Activated B cell treated with CpG ODN at 0.5 μM for 24 hours (primary cell): ENCODE measurements at regions not wholly inside any gene's neighbourhood (a gene's known extent, or its start where the extent isn't known, plus 50 kb on each side); places are given as distances from the start of the nearest gene placed in this dataset.

Source experiments
- ATAC-seq: fragments of 200-7000 bp; cut with Tn5 transposase; one replicate; pipeline ENCODE4 v1.10.0; 2021; ENCODE audit warnings: low read depth, mild to moderate bottlenecking, moderate library complexity
- CTCF ChIA-PET: fragments of 350-600 bp; sonication (Branson Sonifier 250); formaldehyde crosslinking; loops from one replicate; lab custom pipeline; 2021; ENCODE audit warnings: antibody characterized with exemption; lab: Charles Lee
- POLR2A ChIA-PET: fragments of 350-600 bp; sonication (Branson Sonifier 250); formaldehyde crosslinking; loops from one replicate; lab custom pipeline; 2021; ENCODE audit warnings: antibody characterized with exemption; lab: Charles Lee
- DNase-seq: peaks from one replicate; pipeline ENCODE4 v3.0.0; 2022
- H3K27ac Mint-ChIP-seq: one replicate; pipeline ENCODE4 v1.8.0; 2020; ENCODE audit warnings: mixed read lengths
- H3K27me3 Mint-ChIP-seq: one replicate; pipeline ENCODE4 v1.8.0; 2021; ENCODE audit warnings: mixed read lengths
- H3K36me3 Mint-ChIP-seq: one replicate; pipeline ENCODE4 v1.8.0; 2021; ENCODE audit warnings: low read depth, mixed read lengths
- H3K4me1 Mint-ChIP-seq: one replicate; pipeline ENCODE4 v1.8.0; 2021; ENCODE audit warnings: mixed read lengths
- H3K4me3 Mint-ChIP-seq: one replicate; pipeline ENCODE4 v1.8.0; 2020; ENCODE audit warnings: mild to moderate bottlenecking, mixed read lengths
- H3K9me3 Mint-ChIP-seq: one replicate; pipeline ENCODE4 v1.8.0; 2020; ENCODE audit warnings: mixed read lengths
- CTCF ChIP-seq: fragments of 200-600 bp; IDR thresholded peaks from one replicate; pipeline ENCODE4 v1.8.0; 2022; ENCODE audit warnings: antibody characterized with exemption, mild to moderate bottlenecking
- intact Hi-C: fragments of 100-400 bp; cut with micrococcal nuclease; formaldehyde crosslinking; loops from one replicate; pipeline ENCODE4 v1.15.1; 2024

GRCh38 chr13:44015811-44016210 is 136.1 kb downstream of the LACC1 start:
- Mint-ChIP-seq H3K27ac (no peak overlapping the region), H3K9me3 (no peaks in the 10 kb centered on the region), H3K36me3 (no peaks in the 10 kb centered on the region), H3K4me3 (no peak overlapping the region), H3K27me3 (no peaks in the 10 kb centered on the region), H3K4me1 (peaks cover 9% of the 10 kb centered on the region)
- ATAC-seq (no peak), DNase-seq (no peak)
- intact Hi-C loops: no loop called here
- ChIA-PET CTCF (no interaction called here), POLR2A (no interaction called here)
- no peak for TF ChIP-seq CTCF

GRCh38 chr13:44017756-44018309 is 138.1 kb downstream of the LACC1 start:
- CTCF ChIA-PET: no interaction called here
- peaks cover 5% of the 10 kb centered on the region for H3K27me3 Mint-ChIP-seq
- H3K4me1 Mint-ChIP-seq: peaks cover 9% of the 10 kb centered on the region
- H3K9me3 Mint-ChIP-seq: no peaks in the 10 kb centered on the region
- H3K27ac Mint-ChIP-seq: no peak overlapping the region
- DNase-seq: no peak
- no peak overlapping the region for H3K4me3 Mint-ChIP-seq
- intact Hi-C loops: no loop called here
- no peak for ATAC-seq
- no peaks in the 10 kb centered on the region for H3K36me3 Mint-ChIP-seq
- POLR2A ChIA-PET: no interaction called here
- no peak for TF ChIP-seq CTCF

- TF ChIP-seq CTCF: no peak
- intact Hi-C loops: no loop called here
- Mint-ChIP-seq H3K36me3 (no peaks in the 10 kb centered on the region), H3K9me3 (no peaks in the 10 kb centered on the region), H3K27me3 (peaks cover 5% of the 10 kb centered on the region), H3K27ac (no peak overlapping the region), H3K4me1 (peaks cover 9% of the 10 kb centered on the region), H3K4me3 (no peak overlapping the region)
- ATAC-seq (no peak), DNase-seq (no peak)
- ChIA-PET POLR2A (no interaction called here), CTCF (no interaction called here)
Measured at GRCh38 chr13:44019651-44020050, 139.9 kb downstream of the LACC1 start.

DNA sequence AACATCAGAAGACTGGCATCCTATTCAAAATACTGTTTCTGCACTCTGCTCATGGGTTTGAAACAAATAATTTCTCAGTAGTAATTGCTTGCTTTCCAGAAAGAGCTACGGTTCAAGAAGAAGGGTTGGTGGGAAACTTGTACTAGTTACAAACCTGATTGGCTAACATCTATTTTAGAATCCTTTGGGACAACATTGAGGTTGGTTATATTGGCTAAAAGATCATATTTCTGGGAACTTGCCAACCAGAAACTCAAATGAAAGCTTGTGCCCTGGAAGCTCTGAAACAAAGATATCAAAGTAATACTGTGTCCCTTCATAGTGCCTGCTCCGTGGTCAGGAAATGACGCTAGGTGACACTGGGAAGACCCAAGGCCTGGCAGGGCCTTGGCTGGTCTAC is 141.7 kb downstream of the LACC1 start:
- Mint-ChIP-seq H3K36me3 (no peaks in the 10 kb centered on the region), H3K4me3 (no peak overlapping the region), H3K9me3 (no peaks in the 10 kb centered on the region), H3K27ac (no peak overlapping the region), H3K27me3 (peaks cover 5% of the 10 kb centered on the region), H3K4me1 (peaks cover 9% of the 10 kb centered on the region)
- TF ChIP-seq CTCF: no peak
- intact Hi-C loops: no loop called here
- no peak for ATAC-seq
- no peak for DNase-seq
- ChIA-PET CTCF (no interaction called here), POLR2A (no interaction called here)

DNA sequence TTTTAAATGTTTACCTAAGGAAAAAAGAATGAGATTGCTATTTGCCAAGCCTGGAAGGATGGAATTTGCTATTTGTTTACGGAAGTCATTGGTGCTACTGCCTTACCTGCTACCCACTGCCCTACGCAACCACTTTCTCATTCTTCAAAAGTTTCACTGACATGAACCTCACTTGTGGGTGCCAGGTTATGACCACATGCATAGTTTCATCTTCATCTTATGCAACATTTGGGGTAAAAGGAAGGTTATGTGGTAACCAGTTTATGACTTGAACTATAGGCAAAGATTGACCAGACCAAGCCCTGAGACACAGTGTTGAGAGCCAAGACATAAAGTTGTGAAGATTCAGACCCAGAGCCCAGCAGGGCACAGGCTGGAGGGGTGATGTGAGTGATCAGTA is 142.5 kb downstream of the LACC1 start:
- no peak for DNase-seq
- intact Hi-C loops: no loop called here
- peaks cover 5% of the 10 kb centered on the region for H3K27me3 Mint-ChIP-seq
- H3K36me3 Mint-ChIP-seq: no peaks in the 10 kb centered on the region
- POLR2A ChIA-PET: no interaction called here
- no peak for ATAC-seq
- no peak overlapping the region for H3K27ac Mint-ChIP-seq
- no peak overlapping the region for H3K4me3 Mint-ChIP-seq
- peaks cover 9% of the 10 kb centered on the region for H3K4me1 Mint-ChIP-seq
- H3K9me3 Mint-ChIP-seq: no peaks in the 10 kb centered on the region
- TF ChIP-seq CTCF: no peak
- CTCF ChIA-PET: no interaction called here
